WTC11 (cell line): ENCODE measurements at regions not wholly inside any gene's neighbourhood (a gene's known extent, or its start where the extent isn't known, plus 50 kb on each side); places are given as distances from the start of the nearest gene placed in this dataset.
"Not testable (repeated sequence)": the region's sequence is repeated elsewhere in the genome, so short reads cannot be mapped to it uniquely, and the experiment has no call there.

ENCODE experiments used
- CREB1 ChIP-seq: sonication (generic); formaldehyde crosslinking; IDR thresholded peaks from 2 replicates; pipeline ENCODE4 v1.8.0; 2023; ENCODE audit warnings: mild to moderate bottlenecking, missing genetic modification reagents
- CREM ChIP-seq: sonication (generic); formaldehyde crosslinking; IDR thresholded peaks from 2 replicates; pipeline ENCODE4 v1.8.1; 2022; ENCODE audit warnings: mild to moderate bottlenecking, missing genetic modification reagents, moderate library complexity
- CTCF ChIP-seq: fragments of 200-600 bp; IDR thresholded peaks from 2 replicates; pipeline ENCODE4 v1.8.0; 2022; ENCODE audit warnings: antibody characterized with exemption
- ETV6 ChIP-seq: sonication (generic); formaldehyde crosslinking; IDR thresholded peaks from 2 replicates; pipeline ENCODE4 v1.8.1; 2022; ENCODE audit warnings: mild to moderate bottlenecking, missing genetic modification reagents
- TEAD1 ChIP-seq: sonication (generic); formaldehyde crosslinking; IDR thresholded peaks from 2 replicates; pipeline ENCODE4 v1.8.0; 2022; ENCODE audit warnings: mild to moderate bottlenecking, missing genetic modification reagents
- TF ChIP-seq, protein P1 (sequence below): sonication (generic); formaldehyde crosslinking; IDR thresholded peaks from 2 replicates; pipeline ENCODE4 v1.8.1; 2022; ENCODE audit warnings: mild to moderate bottlenecking, missing genetic modification reagents, moderate library complexity, borderline replicate concordance
- TF ChIP-seq, protein P2 (sequence below): sonication (generic); formaldehyde crosslinking; IDR thresholded peaks from 2 replicates; pipeline ENCODE4 v1.8.0; 2022; ENCODE audit warnings: mild to moderate bottlenecking, missing genetic modification reagents

DNA sequence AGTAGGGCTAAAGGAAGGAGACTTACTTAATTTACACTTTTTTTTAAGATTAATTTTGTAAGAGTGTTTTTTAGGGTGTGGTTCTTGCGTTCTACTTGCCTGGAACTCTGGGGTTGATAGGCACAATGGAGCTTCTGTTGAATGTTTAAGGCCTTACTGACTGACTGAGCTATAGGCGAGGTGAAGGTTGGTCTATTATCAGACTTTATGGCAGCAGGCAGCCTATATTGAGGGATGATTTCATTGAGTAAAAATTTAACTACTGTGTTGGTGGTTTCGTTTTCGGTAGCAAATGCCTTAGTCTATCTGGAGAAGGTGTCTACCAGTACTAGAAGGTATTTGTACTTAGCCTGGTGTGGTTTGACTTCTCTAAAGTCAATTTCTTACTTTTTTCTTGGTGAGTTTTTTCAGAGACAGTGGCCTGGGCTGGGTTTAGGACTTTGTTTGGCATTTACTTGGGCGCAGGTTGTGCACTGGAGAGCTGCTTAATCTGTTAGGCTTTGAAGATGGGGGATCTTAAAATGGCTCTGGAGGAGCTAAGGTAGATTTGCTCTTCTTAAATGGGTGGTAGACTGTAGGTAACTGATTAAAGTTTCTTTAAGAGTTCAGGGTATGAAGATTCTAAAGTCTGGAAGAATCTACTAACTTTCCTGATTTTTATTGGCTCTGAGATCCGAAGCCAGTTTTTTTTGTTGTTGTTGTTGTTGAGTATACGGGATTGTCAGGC lies 164.5 kb upstream of the CCZ1B start:
- TF ChIP-seq, protein P1, sequence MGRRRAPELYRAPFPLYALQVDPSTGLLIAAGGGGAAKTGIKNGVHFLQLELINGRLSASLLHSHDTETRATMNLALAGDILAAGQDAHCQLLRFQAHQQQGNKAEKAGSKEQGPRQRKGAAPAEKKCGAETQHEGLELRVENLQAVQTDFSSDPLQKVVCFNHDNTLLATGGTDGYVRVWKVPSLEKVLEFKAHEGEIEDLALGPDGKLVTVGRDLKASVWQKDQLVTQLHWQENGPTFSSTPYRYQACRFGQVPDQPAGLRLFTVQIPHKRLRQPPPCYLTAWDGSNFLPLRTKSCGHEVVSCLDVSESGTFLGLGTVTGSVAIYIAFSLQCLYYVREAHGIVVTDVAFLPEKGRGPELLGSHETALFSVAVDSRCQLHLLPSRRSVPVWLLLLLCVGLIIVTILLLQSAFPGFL (CRISPR knock-in tag), result not testable (repeated sequence)
- not testable (repeated sequence) for TF ChIP-seq CTCF; CREB1 (CRISPR knock-in tag); TEAD1; ETV6; CREM (CRISPR knock-in tag)
- TF ChIP-seq, protein P2, sequence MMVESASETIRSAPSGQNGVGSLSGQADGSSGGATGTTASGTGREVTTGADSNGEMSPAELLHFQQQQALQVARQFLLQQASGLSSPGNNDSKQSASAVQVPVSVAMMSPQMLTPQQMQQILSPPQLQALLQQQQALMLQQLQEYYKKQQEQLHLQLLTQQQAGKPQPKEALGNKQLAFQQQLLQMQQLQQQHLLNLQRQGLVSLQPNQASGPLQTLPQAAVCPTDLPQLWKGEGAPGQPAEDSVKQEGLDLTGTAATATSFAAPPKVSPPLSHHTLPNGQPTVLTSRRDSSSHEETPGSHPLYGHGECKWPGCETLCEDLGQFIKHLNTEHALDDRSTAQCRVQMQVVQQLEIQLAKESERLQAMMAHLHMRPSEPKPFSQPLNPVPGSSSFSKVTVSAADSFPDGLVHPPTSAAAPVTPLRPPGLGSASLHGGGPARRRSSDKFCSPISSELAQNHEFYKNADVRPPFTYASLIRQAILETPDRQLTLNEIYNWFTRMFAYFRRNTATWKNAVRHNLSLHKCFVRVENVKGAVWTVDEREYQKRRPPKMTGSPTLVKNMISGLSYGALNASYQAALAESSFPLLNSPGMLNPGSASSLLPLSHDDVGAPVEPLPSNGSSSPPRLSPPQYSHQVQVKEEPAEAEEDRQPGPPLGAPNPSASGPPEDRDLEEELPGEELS (CRISPR knock-in tag), result not testable (repeated sequence)
